ENCODE measurements at regions not wholly inside any gene's neighbourhood (a gene's known extent, or its start where the extent isn't known, plus 50 kb on each side); places are given as distances from the start of the nearest gene placed in this dataset.

- H3K27me3 ChIP-seq (ENCODE audit: control insufficient read depth in 2 of 2, insufficient read depth in 2 of 2, low read length in 2 of 2), result no peaks in the 10 kb centered on the region
- no peaks in the 10 kb centered on the region for H3K36me3 ChIP-seq (ENCODE audit: control insufficient read depth in 2 of 2, insufficient read depth in 2 of 2, low read length in 2 of 2)
- no peak overlapping the region for H3K4me3 ChIP-seq (ENCODE audit: low read length in 2 of 2)
- no peaks in the 10 kb centered on the region for H3K4me1 ChIP-seq (ENCODE audit: control insufficient read depth in 2 of 2, insufficient read depth in 2 of 2, low read length in 2 of 2)
- no peak overlapping the region for H3K27ac ChIP-seq (ENCODE audit: low read depth in 2 of 2, low read length in 2 of 2)
- no peaks in the 10 kb centered on the region for H3K9me3 ChIP-seq (ENCODE audit: control insufficient read depth in 2 of 2, low read length in 2 of 2)
- H3K9ac ChIP-seq (ENCODE audit: low read depth in 1 of 2, low read length in 2 of 2), result no peak overlapping the region
Measured at GRCh38 chr3:94544131-94544789, 481.4 kb downstream of the NSUN3 start.

- no peaks in the 10 kb centered on the region for H3K36me3 ChIP-seq (ENCODE audit: control insufficient read depth in 2 of 2, insufficient read depth in 2 of 2, low read length in 2 of 2)
- no peak overlapping the region for H3K9ac ChIP-seq (ENCODE audit: low read depth in 1 of 2, low read length in 2 of 2)
- H3K27me3 ChIP-seq (ENCODE audit: control insufficient read depth in 2 of 2, insufficient read depth in 2 of 2, low read length in 2 of 2), result no peaks in the 10 kb centered on the region
- no peaks in the 10 kb centered on the region for H3K9me3 ChIP-seq (ENCODE audit: control insufficient read depth in 2 of 2, low read length in 2 of 2)
- no peaks in the 10 kb centered on the region for H3K4me1 ChIP-seq (ENCODE audit: control insufficient read depth in 2 of 2, insufficient read depth in 2 of 2, low read length in 2 of 2)
- H3K4me3 ChIP-seq (ENCODE audit: low read length in 2 of 2), result no peak overlapping the region
- H3K27ac ChIP-seq (ENCODE audit: low read depth in 2 of 2, low read length in 2 of 2), result no peak overlapping the region
Measured at GRCh38 chr3:94548581-94549316, 485.9 kb downstream of the NSUN3 start.

- Histone ChIP-seq H3K27me3 (ENCODE audit: control insufficient read depth in 2 of 2, insufficient read depth in 2 of 2, low read length in 2 of 2) (no peaks in the 10 kb centered on the region), H3K36me3 (ENCODE audit: control insufficient read depth in 2 of 2, insufficient read depth in 2 of 2, low read length in 2 of 2) (no peaks in the 10 kb centered on the region)
Measured at GRCh38 chr3:94561094-94561493, 498.2 kb downstream of the NSUN3 start.

GRCh38 chr3:94564247-94564646, 501.4 kb downstream of the NSUN3 start:
- Histone ChIP-seq H3K4me3 (ENCODE audit: low read length in 2 of 2) (no peak overlapping the region), H3K4me1 (ENCODE audit: control insufficient read depth in 2 of 2, insufficient read depth in 2 of 2, low read length in 2 of 2) (no peaks in the 10 kb centered on the region)

More at GRCh38 chr3:94561094-94561493, 498.2 kb downstream of the NSUN3 start:
- Histone ChIP-seq H3K4me1 (ENCODE audit: control insufficient read depth in 2 of 2, insufficient read depth in 2 of 2, low read length in 2 of 2) (no peaks in the 10 kb centered on the region), H3K4me3 (ENCODE audit: low read length in 2 of 2) (no peak overlapping the region), H3K9me3 (ENCODE audit: control insufficient read depth in 2 of 2, low read length in 2 of 2) (no peaks in the 10 kb centered on the region), H3K27ac (ENCODE audit: low read depth in 2 of 2, low read length in 2 of 2) (no peak overlapping the region), H3K9ac (ENCODE audit: low read depth in 1 of 2, low read length in 2 of 2) (no peak overlapping the region)

GRCh38 chr3:94568041-94568440, 505.2 kb downstream of the NSUN3 start:
- Histone ChIP-seq H3K27ac (ENCODE audit: low read depth in 2 of 2, low read length in 2 of 2) (no peak overlapping the region), H3K4me1 (ENCODE audit: control insufficient read depth in 2 of 2, insufficient read depth in 2 of 2, low read length in 2 of 2) (no peaks in the 10 kb centered on the region), H3K9me3 (ENCODE audit: control insufficient read depth in 2 of 2, low read length in 2 of 2) (no peaks in the 10 kb centered on the region), H3K36me3 (ENCODE audit: control insufficient read depth in 2 of 2, insufficient read depth in 2 of 2, low read length in 2 of 2) (no peaks in the 10 kb centered on the region), H3K9ac (ENCODE audit: low read depth in 1 of 2, low read length in 2 of 2) (no peak overlapping the region), H3K27me3 (ENCODE audit: control insufficient read depth in 2 of 2, insufficient read depth in 2 of 2, low read length in 2 of 2) (no peaks in the 10 kb centered on the region), H3K4me3 (ENCODE audit: low read length in 2 of 2) (no peak overlapping the region)

More at GRCh38 chr3:94564247-94564646, 501.4 kb downstream of the NSUN3 start:
- no peaks in the 10 kb centered on the region for H3K27me3 ChIP-seq (ENCODE audit: control insufficient read depth in 2 of 2, insufficient read depth in 2 of 2, low read length in 2 of 2)
- no peaks in the 10 kb centered on the region for H3K36me3 ChIP-seq (ENCODE audit: control insufficient read depth in 2 of 2, insufficient read depth in 2 of 2, low read length in 2 of 2)
- no peak overlapping the region for H3K27ac ChIP-seq (ENCODE audit: low read depth in 2 of 2, low read length in 2 of 2)
- no peaks in the 10 kb centered on the region for H3K9me3 ChIP-seq (ENCODE audit: control insufficient read depth in 2 of 2, low read length in 2 of 2)
- no peak overlapping the region for H3K9ac ChIP-seq (ENCODE audit: low read depth in 1 of 2, low read length in 2 of 2)

GRCh38 chr3:94573337-94573736, 510.5 kb downstream of the NSUN3 start:
- Histone ChIP-seq H3K4me3 (ENCODE audit: low read length in 2 of 2) (no peak overlapping the region), H3K9ac (ENCODE audit: low read depth in 1 of 2, low read length in 2 of 2) (no peak overlapping the region), H3K36me3 (ENCODE audit: control insufficient read depth in 2 of 2, insufficient read depth in 2 of 2, low read length in 2 of 2) (no peaks in the 10 kb centered on the region), H3K27me3 (ENCODE audit: control insufficient read depth in 2 of 2, insufficient read depth in 2 of 2, low read length in 2 of 2) (no peaks in the 10 kb centered on the region), H3K4me1 (ENCODE audit: control insufficient read depth in 2 of 2, insufficient read depth in 2 of 2, low read length in 2 of 2) (no peaks in the 10 kb centered on the region), H3K9me3 (ENCODE audit: control insufficient read depth in 2 of 2, low read length in 2 of 2) (no peaks in the 10 kb centered on the region), H3K27ac (ENCODE audit: low read depth in 2 of 2, low read length in 2 of 2) (no peak overlapping the region)

GRCh38 chr3:94587291-94587690, 524.4 kb downstream of the NSUN3 start:
- Histone ChIP-seq H3K4me3 (ENCODE audit: low read length in 2 of 2) (no peak overlapping the region), H3K9ac (ENCODE audit: low read depth in 1 of 2, low read length in 2 of 2) (no peak overlapping the region), H3K36me3 (ENCODE audit: control insufficient read depth in 2 of 2, insufficient read depth in 2 of 2, low read length in 2 of 2) (no peaks in the 10 kb centered on the region), H3K9me3 (ENCODE audit: control insufficient read depth in 2 of 2, low read length in 2 of 2) (no peaks in the 10 kb centered on the region), H3K27me3 (ENCODE audit: control insufficient read depth in 2 of 2, insufficient read depth in 2 of 2, low read length in 2 of 2) (no peaks in the 10 kb centered on the region), H3K4me1 (ENCODE audit: control insufficient read depth in 2 of 2, insufficient read depth in 2 of 2, low read length in 2 of 2) (no peaks in the 10 kb centered on the region), H3K27ac (ENCODE audit: low read depth in 2 of 2, low read length in 2 of 2) (no peak overlapping the region)

- Histone ChIP-seq H3K9me3 (ENCODE audit: control insufficient read depth in 2 of 2, low read length in 2 of 2) (no peaks in the 10 kb centered on the region), H3K4me1 (ENCODE audit: control insufficient read depth in 2 of 2, insufficient read depth in 2 of 2, low read length in 2 of 2) (no peaks in the 10 kb centered on the region), H3K36me3 (ENCODE audit: control insufficient read depth in 2 of 2, insufficient read depth in 2 of 2, low read length in 2 of 2) (no peaks in the 10 kb centered on the region), H3K27ac (ENCODE audit: low read depth in 2 of 2, low read length in 2 of 2) (no peak overlapping the region), H3K27me3 (ENCODE audit: control insufficient read depth in 2 of 2, insufficient read depth in 2 of 2, low read length in 2 of 2) (no peaks in the 10 kb centered on the region), H3K9ac (ENCODE audit: low read depth in 1 of 2, low read length in 2 of 2) (no peak overlapping the region), H3K4me3 (ENCODE audit: low read length in 2 of 2) (no peak overlapping the region)
Measured at GRCh38 chr3:94593526-94594150, 530.8 kb downstream of the NSUN3 start.

- no peak overlapping the region for H3K4me3 ChIP-seq (ENCODE audit: low read length in 2 of 2)
- H3K9me3 ChIP-seq (ENCODE audit: control insufficient read depth in 2 of 2, low read length in 2 of 2), result no peaks in the 10 kb centered on the region
- H3K9ac ChIP-seq (ENCODE audit: low read depth in 1 of 2, low read length in 2 of 2), result no peak overlapping the region
- no peaks in the 10 kb centered on the region for H3K4me1 ChIP-seq (ENCODE audit: control insufficient read depth in 2 of 2, insufficient read depth in 2 of 2, low read length in 2 of 2)
- no peaks in the 10 kb centered on the region for H3K27me3 ChIP-seq (ENCODE audit: control insufficient read depth in 2 of 2, insufficient read depth in 2 of 2, low read length in 2 of 2)
- H3K27ac ChIP-seq (ENCODE audit: low read depth in 2 of 2, low read length in 2 of 2), result no peak overlapping the region
- H3K36me3 ChIP-seq (ENCODE audit: control insufficient read depth in 2 of 2, insufficient read depth in 2 of 2, low read length in 2 of 2), result no peaks in the 10 kb centered on the region
Measured at GRCh38 chr3:94596141-94596540, 533.3 kb downstream of the NSUN3 start.

GRCh38 chr3:94596887-94597566, 534.2 kb downstream of the NSUN3 start:
- Histone ChIP-seq H3K9me3 (ENCODE audit: control insufficient read depth in 2 of 2, low read length in 2 of 2) (no peaks in the 10 kb centered on the region), H3K4me1 (ENCODE audit: control insufficient read depth in 2 of 2, insufficient read depth in 2 of 2, low read length in 2 of 2) (no peaks in the 10 kb centered on the region), H3K27ac (ENCODE audit: low read depth in 2 of 2, low read length in 2 of 2) (no peak overlapping the region), H3K4me3 (ENCODE audit: low read length in 2 of 2) (no peak overlapping the region), H3K27me3 (ENCODE audit: control insufficient read depth in 2 of 2, insufficient read depth in 2 of 2, low read length in 2 of 2) (no peaks in the 10 kb centered on the region), H3K9ac (ENCODE audit: low read depth in 1 of 2, low read length in 2 of 2) (no peak overlapping the region), H3K36me3 (ENCODE audit: control insufficient read depth in 2 of 2, insufficient read depth in 2 of 2, low read length in 2 of 2) (no peaks in the 10 kb centered on the region)
